ENCODE measurements at regions not wholly inside any gene's neighbourhood (a gene's known extent, or its start where the extent isn't known, plus 50 kb on each side); places are given as distances from the start of the nearest gene placed in this dataset.

DNA sequence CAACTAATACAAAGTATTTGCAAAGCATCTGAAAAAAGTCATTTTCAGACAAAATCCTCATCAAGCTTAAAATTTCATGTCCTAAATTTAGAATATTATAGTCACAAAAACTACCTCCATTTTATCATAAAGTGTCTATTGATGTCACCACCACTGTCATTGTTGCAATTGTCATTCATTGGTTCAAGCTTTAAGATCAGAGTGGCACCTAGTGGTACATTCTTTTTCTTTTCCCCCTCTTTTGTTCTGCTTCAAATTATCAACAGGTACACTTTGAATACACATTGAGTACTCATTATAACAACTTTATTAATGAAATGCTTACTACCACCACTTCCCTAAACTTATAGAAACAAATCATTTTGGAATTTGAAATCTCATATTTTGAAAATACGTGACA lies 379.8 kb downstream of the SEC23A start:
- ATAC-seq (no peak), DNase-seq (no peak)
- 94 to 98% methylated on average over 1 of the region's 1 CpG for WGBS, 2 donors
- TF ChIP-seq, protein P1, sequence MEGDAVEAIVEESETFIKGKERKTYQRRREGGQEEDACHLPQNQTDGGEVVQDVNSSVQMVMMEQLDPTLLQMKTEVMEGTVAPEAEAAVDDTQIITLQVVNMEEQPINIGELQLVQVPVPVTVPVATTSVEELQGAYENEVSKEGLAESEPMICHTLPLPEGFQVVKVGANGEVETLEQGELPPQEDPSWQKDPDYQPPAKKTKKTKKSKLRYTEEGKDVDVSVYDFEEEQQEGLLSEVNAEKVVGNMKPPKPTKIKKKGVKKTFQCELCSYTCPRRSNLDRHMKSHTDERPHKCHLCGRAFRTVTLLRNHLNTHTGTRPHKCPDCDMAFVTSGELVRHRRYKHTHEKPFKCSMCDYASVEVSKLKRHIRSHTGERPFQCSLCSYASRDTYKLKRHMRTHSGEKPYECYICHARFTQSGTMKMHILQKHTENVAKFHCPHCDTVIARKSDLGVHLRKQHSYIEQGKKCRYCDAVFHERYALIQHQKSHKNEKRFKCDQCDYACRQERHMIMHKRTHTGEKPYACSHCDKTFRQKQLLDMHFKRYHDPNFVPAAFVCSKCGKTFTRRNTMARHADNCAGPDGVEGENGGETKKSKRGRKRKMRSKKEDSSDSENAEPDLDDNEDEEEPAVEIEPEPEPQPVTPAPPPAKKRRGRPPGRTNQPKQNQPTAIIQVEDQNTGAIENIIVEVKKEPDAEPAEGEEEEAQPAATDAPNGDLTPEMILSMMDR (IDR thresholded peaks at IDR 0.05) = no peak
- H3K27ac ChIP-seq = no peak overlapping the region
- peaks cover 0 to 10% (median 0%) of the 10 kb centered on the region in 9 donors for H3K4me1 ChIP-seq
- no peaks in the 10 kb centered on the region for H3K27me3 ChIP-seq
- no peaks in the 10 kb centered on the region for H3K36me3 ChIP-seq
- no peaks in the 10 kb centered on the region for H3K9me3 ChIP-seq
- intact Hi-C loops (cut with DNase I) = loop anchor here in 9 of 10 donors (2.0 to 10.0 kb wide), 8 partner anchors 142 to 294 kb away; no protein-coding TSS in a partner anchor
- H3K4me3 ChIP-seq = no peak overlapping the region

- 43 to 50% methylated on average over 4 of the region's 4 CpGs for WGBS, 2 donors
- peak; percentile 14 to 54 for DNase-seq
- Histone ChIP-seq H3K27ac (no peak overlapping the region), H3K4me1 (peaks cover 0 to 11% (median 0%) of the 10 kb centered on the region in 9 donors), H3K9me3 (no peaks in the 10 kb centered on the region), H3K4me3 (no peak overlapping the region), H3K36me3 (no peaks in the 10 kb centered on the region), H3K27me3 (no peaks in the 10 kb centered on the region)
- peak in 7 of 8 donors; percentile 61 to 81 (median 75) for ATAC-seq
- TF ChIP-seq, protein P1 (IDR thresholded peaks at IDR 0.05) = peak; percentile 53 to 85 (median 76)
- intact Hi-C loops (cut with DNase I) = loop anchor here in 9 of 10 donors (2.0 to 10.0 kb wide), 8 partner anchors 143 to 295 kb away; no protein-coding TSS in a partner anchor
Observed at GRCh38 chr14:38721822-38722431, 381.1 kb downstream of the SEC23A start.

DNA sequence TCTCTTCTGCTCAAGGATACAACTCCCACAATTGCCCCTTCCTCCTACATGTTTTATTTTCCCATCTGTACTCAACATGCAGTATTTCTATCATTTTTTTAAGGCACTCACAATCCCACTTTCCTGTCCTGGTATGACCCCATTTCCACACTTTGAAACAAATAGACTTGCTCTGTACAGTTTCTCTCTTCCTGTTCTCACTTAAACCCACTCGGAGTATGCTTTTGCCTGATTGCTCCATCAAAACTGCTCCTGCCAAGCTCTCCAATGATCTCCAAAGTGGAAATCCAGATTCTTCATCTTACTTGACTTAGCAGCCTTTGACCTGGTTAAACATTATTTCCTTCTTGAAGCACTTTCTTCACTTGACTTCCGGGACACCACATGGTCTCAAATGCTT lies 384.5 kb downstream of the SEC23A start:
- 49 to 56% methylated on average over 2 of the region's 2 CpGs for WGBS, 2 donors
- no peak overlapping the region for H3K27ac ChIP-seq
- peaks cover 0 to 11% (median 0%) of the 10 kb centered on the region in 9 donors for H3K4me1 ChIP-seq
- no peak for DNase-seq
- no peaks in the 10 kb centered on the region for H3K9me3 ChIP-seq
- no peaks in the 10 kb centered on the region for H3K27me3 ChIP-seq
- peak in 2 of 8 donors; percentile 24 to 50 for ATAC-seq
- TF ChIP-seq, protein P1 (IDR thresholded peaks at IDR 0.05) = no peak
- no peak overlapping the region for H3K4me3 ChIP-seq
- H3K36me3 ChIP-seq = no peaks in the 10 kb centered on the region
- intact Hi-C loops (cut with DNase I) = no loop called here

DNA sequence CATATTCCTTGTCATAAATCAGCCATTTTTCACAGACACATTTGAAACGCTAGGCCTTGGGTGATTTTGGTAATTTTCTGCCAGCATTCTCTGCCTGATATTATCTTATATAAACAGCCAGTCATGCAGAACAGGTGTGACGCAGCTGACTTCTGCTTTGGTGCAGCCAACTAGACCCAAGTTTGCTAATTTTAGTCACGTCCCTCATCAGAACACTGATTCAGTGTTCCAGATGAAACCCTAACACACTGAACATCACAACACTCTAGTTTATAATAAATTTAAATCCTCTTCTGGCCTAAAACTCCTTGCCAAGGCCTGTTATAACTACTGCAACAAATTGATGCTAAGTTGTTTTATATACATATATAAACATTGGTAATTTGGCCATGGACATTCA lies 386.1 kb downstream of the SEC23A start:
- H3K27ac ChIP-seq = no peak overlapping the region
- no peaks in the 10 kb centered on the region for H3K9me3 ChIP-seq
- intact Hi-C loops (cut with DNase I) = no loop called here

More for the DNA sequence above, 386.1 kb downstream of the SEC23A start:
- peaks cover 0 to 11% (median 0%) of the 10 kb centered on the region in 9 donors for H3K4me1 ChIP-seq
- H3K36me3 ChIP-seq = no peaks in the 10 kb centered on the region
- H3K4me3 ChIP-seq = no peak overlapping the region
- WGBS, 2 donors = 67 to 69% methylated on average over 3 of the region's 3 CpGs
- H3K27me3 ChIP-seq = no peaks in the 10 kb centered on the region
- DNase-seq (no peak), ATAC-seq (no peak)
- TF ChIP-seq, protein P1 (IDR thresholded peaks at IDR 0.05) = no peak

All from heart right ventricle (tissue), 16 donors.